GM21367 (cell line): ENCODE measurements at regions not wholly inside any gene's neighbourhood (a gene's known extent, or its start where the extent isn't known, plus 50 kb on each side); places are given as distances from the start of the nearest gene placed in this dataset.
"Not testable (repeated sequence)": the region's sequence is repeated elsewhere in the genome, so short reads cannot be mapped to it uniquely, and the experiment has no call there.

Experiments used
- ATAC-seq: cut with Tn5 transposase; IDR thresholded peaks from one replicate; pipeline ENCODE4 v1.9.1; 2021; ENCODE audit not compliant: unreplicated experiment

DNA sequence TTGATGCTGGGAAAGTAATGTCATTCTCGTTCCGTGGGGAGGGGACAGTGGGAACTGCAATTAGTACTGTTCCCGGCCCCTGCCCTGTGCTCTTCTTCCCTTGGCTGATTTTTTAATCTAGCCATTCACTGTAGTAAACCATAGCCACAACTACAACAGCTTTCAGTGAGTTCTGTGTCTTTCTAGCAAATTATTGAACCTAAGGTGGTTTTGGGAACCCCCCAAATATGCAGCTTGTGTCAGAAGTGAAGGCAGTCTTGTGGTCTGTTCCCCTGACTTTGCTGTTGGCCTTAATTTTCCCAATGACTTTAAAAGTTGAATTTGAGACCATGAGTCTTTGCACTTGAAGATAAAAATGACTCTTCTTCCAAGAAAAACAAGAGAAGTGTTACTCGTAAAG is 114.3 kb upstream of the ETV6 start:
- no peak for ATAC-seq

DNA sequence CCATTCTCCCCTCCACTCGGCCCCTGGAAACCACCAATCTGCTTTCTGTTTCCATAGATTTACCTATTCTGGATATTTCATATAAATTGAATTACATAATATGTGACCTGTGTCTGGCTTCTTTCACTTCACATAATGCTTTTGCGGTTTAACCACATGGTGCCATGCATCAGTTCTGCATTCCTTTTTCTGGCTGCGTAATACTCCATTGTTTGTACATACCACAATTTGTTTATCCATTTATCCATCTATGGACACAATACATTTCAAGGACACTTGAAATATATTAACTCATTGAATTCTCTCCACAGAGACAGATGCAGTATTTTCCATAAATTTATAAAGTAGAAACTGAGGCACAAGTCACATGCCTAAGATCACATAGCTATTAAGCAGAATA is 110.3 kb upstream of the ETV6 start:
- ATAC-seq = no peak

DNA sequence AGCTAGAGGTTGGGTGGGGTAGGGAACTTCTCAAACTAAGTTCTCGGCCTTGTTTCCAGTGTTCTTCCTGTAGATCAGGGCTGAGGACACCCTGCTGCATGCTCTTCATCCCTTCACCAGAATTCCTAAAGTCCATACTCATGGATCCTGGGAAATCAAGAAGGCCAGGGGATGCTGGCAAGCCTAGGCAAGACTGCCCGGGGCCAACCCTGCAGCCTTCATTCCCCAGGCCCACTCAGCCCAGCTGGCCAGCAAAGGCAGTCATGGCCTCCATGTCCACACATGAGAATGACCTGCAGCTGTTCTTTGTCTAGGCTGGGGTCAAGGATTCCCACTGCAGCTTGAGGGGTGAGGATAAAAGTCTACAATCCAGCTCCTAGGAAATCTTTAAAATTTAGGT is 109.3 kb upstream of the ETV6 start:
- ATAC-seq = no peak

DNA sequence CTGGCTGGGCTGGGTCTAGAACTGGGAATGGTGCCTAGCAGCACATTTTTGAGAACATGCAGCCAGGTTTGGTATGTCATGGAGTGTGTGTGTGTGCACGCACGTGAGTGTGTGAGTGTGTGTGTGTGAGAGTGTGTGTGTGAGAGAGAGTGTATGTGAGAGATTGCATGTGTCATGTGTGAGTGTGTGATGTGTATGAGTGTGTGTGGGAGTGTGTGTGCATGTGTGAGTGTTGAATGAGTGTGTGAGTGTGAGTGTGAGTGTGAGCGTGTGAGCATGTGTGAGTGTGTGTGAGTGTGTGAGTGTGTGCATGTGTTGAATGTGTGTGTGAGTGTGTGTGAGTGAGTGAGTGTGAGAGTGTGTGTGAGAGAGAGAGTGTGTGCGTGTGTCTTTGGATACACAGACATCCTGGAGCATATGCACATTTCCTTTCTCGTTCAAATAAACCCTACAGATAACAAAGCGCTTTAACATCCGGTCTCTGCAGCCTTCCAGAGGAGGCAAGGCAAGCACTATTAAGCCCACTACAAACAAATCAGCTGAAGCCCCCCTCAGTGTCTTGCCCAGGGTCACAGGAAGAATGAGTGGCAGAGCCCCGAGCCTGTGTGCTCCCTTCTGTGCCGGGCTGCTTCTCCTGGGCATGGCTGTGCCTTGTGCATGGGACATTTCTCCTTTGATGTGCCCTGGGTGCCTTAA is 108.7 kb upstream of the ETV6 start:
- no peak for ATAC-seq

DNA sequence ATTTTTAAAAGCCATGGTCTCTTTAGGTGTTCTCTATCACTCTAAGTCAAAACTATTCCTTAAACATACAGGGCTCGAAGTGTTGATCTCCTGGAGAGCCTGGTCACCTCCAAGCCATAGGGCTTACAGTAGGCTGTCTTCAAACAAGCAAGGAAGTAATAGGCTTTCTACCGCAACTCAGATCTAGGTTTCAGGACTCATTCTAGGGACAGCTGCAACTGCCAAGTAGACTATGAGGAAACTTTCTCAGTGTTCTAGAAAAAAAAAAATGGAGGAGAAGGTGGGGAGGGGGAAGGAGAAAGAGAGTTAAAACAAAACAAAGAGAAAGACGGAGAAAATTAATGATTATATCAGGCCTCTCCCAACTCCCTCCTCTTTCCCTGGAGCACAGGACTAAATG is 106.9 kb upstream of the ETV6 start:
- ATAC-seq = no peak

DNA sequence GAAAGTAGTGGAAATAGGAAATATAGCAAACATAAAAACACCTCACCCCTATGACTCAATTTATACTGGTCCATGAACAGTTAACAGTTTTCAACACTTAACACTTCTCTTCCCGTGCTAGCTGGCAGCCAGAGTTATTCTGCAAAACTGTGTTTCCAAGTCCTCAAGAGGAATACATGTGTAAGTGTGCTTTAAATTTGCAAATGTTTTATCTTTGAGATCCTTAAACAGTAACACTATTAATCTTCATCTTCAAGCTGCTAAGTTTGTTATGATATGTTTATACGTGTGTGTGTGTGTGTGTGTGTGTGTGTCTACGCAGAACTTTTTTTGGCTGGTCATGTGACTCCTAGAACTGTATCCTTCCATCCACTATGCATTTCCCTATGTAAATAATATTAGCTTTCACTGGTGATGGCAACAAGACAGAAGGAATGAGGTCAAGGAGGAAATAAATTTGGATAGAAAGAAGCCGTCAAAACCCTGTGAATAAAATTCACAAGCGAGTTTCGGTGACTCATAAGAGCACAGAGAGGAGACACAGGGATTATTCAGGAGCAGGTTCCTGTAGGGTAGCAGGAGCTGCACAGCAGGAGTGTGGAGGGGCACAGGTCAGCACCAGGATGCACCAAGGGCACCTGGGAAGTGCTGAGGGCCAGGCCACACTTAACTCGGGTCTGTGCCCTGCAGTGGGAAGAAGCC is 105.9 kb upstream of the ETV6 start:
- ATAC-seq = no peak

DNA sequence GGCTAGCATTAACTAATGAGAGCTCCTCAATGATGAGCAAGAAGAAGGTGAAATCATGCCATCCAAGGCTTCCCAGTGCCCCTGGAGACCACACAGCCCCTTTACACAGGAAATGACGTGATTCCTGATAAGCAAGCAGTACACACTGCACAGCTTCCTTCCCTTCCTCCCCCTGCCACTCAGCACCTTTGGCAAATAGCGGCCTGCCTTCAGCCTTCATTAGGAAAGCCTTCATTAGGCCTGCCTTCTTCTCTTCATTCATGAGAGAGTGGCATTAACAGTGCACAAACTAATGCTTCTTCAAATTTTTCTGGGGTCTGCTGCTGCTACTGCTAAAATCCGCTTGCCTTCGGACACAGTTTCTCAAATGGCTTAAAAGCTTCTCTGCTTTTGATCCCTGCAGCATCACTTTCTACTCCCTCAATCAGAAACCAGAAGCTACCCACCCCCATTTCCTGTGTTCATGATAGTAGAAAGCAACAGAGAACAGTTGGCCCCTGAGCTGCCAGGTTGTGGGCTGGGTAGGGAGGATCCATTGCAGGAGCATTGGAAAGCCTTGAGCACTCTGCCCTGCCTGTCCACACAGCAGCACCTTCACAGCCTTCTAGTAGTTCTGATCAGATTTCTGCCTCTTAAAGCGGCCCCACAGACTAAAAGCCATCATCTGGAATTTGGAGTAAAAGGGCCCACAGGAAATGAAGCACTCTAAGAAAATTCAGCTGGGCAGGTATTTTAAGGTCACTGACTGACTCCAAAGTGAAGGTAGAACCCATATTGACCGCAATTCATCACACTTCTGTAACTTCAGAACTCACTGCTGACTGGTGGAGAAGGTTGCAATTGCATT is 103.8 kb upstream of the ETV6 start:
- ATAC-seq = peak; percentile 78

DNA sequence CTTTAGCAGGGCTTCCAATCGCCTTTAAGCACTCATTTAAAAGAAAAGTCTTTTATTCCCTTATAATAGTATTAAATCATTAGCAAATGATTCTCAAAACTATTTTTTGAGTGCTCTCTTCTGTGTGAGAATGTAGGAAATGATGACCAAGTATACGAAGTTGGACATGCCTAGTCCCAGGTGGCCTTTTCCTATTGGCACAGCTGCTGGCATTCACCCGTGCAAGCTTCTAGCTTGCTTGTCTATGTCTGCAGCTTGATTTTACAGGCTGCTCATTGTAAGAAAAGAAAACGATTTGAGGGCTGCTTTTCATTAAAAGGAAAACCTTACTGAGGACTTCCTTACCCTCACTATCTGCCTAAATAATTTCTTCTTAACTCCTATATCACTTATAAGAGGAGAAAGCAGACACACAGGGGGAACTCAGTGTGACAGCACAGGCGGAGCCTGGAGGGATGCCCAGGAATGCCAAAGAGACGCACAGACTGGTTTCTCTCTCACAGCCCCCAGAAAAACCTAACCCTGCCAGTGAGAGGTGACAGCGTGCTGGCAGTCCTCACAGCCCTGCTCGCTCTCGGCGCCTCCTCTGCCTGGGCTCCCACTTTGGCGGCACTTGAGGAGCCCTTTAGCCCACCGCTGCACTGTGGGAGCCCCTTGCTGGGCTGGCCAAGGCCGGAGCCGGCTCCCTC is 102.7 kb upstream of the ETV6 start:
- not testable (repeated sequence) for ATAC-seq

DNA sequence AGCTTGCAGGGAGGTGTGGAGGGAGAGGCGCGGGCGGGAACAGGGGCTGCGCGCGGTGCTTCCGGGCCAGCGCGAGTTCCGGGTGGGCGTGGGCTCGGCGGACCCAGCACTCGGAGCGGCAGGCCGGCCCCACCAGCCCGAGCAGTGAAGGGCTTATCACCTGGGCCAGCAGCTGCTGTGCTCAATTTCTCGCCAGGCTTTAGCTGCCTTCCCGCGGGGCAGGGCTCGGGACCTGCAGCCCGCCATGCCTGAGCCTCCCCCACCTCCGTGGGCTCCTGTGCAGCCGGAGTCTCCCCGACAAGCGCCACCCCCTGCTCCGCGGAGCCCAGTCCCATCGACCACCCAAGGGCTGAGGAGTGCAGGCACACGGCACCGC is 102.2 kb upstream of the ETV6 start:
- ATAC-seq = not testable (repeated sequence)

DNA sequence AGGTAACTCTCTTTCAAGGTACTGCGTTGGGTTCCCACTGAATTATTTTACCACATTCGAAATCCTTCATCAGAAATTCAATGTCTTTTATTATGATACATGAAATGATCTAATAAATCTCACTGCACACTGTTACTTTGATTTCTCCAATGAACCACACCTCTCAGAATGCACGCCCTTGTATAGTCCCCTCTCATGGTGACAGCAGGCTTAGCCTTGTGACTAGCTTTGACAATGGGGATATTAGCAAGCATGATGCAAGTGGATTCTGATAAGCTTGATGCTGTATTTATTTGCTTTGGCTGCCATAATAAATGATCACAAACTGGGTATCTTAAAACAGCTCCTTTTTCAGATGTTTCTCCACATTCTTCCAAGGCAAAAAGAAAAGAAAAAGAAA is 100.4 kb upstream of the ETV6 start:
- no peak for ATAC-seq

DNA sequence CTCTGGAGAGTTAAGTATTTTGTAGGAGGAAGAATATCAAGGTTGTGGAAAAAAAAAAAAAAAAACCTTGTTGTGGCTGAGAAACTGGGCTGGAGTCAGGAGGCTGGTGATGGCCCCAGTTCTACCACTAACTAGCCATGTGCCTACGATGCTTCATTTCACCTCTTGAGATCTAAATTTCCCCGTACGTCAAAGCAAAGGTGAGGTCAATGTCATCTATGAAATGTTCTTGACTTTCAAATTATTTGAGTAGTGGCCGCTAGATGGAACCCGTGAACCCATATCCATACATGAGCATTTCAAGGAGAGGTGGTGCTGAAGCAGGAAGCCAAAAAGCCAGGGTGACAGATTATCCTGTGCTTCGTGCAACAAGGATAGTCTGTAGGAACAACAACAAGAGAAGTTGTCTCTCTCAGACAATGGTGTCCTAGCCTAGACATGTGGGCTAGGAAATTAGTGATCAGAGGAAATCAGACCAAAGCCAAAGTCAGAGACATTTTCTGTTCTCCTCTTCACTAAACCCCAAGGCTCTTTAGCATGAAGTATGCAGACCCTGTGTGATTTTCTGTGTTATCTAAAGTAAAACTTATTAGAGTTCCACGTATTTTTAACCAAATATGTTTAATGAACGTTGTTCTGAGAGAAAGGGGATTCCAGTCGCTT is 95.5 kb upstream of the ETV6 start:
- ATAC-seq = peak; percentile 66

DNA sequence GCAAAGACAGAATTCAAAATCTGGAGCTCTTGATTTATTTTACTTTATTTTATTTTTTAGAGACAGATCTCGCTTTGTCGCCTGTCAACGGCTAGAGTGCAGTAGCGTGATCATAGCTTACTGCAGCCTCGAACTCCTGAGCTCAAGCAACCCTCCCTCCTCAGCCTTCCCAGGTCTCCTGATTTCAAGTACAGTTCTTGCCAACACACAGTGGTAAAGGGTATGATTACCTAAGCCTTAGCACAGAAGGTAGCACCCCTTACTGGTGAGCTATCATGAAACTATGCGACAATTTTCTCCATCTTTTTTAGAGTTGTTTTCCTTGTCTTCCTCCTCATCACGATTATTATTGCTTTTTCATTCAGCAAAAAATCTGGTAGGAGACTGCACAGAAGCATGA is 94.3 kb upstream of the ETV6 start:
- no peak for ATAC-seq

DNA sequence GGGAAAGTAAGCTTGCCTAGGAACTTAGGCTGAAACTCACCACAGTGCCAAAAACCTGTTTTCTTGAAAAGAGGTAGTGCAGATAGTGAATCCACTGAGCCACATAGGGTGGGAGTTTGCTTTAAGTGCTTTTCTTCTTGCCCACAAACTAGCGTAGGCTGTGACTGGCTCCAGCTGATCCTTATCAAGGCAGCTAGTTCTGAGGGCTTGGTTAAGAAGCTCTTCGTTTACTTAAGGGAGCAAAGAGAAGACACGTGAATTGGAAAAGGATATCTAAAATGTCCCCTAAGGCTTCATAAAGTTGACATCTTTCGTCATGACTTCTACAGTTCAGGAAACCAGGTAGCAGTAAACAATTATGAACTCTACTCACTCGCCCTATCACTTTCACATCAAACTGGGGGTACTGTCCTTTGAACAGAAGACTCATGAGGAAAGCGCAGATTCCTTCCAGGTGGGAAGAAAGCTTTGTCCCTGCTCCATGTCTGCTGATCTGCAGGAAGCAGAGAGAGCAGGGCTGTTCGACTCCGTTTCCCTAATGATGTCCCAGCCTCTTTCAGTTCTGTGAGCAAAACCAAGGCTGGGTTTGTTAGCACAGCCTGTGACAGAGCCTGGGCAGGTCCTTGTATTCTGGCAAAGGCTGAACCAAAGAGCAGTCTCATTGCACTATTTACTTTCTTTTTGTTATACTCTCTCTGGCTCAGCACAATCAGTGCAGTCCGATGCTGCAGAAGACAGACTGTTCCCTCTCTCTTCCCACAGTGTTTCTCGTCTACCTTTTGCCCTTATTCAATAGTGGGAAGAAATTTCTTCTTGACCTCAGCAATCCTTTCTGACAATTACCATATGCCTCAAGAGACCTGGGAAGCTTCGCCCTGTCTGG is 93.5 kb upstream of the ETV6 start:
- no peak for ATAC-seq

DNA sequence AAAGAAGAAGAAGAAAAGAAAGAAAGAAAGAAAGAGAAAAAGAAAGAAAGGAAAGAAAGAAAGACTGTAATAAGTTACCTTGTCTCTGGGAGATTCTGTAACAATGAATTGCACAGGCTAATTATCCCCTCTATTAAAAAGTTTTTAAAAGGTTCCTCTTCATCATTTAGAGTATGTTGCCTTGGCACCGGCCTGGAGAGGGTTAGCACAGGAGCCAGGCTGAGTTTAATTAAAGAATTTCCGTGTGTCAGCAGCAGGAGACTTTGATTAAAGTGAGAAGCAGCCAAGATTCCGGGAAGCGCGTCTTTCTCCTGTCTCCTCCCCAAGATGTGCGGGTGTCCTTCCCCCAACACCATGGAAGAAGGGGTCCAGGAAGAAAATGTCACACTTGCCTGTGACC is 92.8 kb upstream of the ETV6 start:
- ATAC-seq = no peak

DNA sequence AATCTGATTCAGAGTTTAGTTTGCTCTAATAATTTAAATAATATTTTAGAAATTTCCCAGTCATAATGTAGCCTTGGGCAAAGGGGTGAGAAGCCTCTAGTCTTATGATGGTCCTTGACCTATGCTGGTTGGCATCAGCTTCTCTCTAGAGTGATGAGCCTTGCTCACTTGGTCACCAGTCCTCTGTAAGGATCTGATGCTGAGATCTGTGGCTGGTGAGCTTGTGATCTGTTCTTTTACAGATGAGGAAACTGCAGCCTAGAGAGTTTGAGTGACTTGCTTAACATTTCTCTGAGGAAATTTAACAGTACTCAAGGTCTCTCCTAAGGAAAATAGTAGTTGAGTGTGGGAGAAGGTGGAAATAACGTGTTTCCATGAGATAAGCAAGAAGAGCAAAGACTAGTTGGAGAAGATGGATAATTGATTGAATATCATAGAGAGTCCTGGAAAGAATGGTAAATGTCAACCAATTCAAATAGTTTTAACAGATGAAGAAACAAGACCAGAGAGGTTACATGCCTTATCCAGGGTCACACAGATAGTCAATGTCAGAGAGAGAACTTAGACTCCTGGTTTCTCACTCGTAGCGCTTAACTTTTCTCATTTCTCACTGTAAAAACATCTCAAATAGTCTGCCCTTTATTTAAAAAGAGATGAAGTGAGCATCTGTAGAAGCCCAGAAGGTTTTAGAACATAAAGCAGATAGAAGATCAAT is 89.7 kb upstream of the ETV6 start:
- ATAC-seq = no peak

DNA sequence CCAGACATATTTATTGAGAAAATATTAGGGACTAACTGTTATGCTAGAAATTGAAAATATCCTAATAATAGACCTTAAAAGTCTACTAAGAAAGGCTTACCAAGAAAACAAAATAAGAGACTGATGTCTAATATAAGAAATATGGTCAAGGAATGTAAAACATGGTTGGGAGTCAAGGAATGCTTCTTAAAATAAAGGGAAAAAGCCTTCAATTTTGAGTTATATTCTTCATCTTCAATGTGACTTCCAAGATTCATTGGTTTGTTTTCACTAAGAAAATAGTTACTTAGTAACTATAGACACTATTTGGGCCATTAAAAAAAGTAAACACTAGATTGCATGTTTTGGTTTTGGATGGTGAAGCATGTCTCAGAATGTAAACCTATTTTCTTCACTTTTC is 88.1 kb upstream of the ETV6 start:
- ATAC-seq = no peak

DNA sequence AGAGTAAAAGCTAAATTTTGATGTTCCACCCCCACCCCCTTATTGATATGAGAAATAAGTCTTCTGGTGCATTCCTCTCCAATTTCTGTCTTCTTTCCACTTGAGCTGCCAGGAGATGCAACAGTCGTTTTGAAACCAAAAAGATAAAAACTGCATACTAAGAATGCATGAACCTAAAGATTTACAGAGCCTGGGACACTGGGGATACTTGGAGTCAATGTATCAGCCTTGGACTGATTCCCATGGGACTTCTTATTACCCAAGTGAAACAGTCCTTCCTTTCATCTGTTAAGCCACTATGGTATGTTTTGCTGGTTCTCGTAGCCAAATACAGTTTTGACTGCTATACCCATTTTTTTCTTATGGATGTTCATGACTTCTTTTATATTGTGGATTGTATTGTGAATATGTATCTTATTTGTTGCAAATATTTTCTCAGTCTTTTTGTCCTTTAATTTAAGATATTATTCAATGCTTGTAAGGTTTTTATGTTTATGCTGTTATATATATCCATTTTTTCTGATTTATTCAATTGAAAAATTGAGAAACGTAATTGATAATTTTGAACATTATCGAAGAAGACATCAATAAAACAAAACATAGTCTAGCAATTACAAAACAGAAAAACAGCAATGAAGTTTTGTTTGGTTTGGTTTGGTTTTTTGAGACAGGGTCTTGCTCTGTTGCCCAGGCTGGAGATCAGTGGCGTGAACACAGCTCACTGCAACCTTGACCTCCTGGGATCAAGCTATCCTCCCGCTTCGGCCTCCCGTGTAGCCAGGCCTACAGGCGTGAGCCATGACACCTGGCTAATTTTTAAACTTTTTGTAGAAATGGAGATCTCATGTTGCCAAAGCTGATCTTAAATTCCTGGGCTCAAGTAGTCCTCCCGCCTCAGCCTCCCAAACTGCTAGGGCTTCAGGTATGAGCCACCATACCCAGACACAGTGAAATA is 85.4 kb upstream of the ETV6 start:
- no peak for ATAC-seq

DNA sequence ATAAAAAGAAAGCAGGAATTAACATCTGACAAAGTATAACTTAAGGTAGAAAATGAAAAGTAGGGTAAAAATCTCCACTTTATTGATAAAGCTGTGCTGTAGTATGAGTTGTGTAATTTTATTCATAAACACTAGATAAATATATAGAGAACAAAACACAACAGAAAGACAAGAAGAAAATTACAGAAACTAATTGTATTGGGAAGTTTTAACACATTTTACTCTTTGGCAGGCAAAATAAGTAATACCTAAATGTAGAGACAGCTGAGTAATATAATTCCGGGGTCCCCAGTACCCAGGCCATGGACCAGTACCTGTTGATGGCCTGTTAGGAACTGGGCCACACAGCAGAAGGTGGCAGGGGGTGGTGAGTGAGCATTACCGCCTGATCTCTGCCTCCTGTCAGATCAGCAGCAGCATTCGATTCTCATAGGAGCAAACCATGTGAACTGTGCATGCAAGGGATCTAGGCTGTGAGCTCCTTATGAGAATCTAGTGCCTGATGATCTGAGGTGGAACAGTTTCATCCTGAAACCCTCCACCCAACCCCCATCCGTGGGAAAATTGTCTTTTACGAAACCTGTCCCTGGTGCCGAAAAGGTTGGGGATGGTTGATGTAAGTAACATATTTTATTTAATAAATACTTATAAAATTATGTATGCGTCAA is 84.4 kb upstream of the ETV6 start:
- ATAC-seq = no peak
